D721Med (cell line): ENCODE measurements at regions not wholly inside any gene's neighbourhood (a gene's known extent, or its start where the extent isn't known, plus 50 kb on each side); places are given as distances from the start of the nearest gene placed in this dataset.
A peak's percentile ranks its signal among the peaks of the same experiment; 100 is the strongest.

Experiments
- DNase-seq: peaks from one replicate; pipeline ENCODE4 v3.0.0; 2011; ENCODE audit warnings: low spot score; ENCODE audit not compliant: insufficient read length
- FAIRE-seq: peaks from 2 replicates; lab custom pipeline; 2011; peaks lifted over from hg19 to GRCh38; lab: Jason Lieb, UNC
- CTCF ChIP-seq: IDR thresholded peaks from 2 replicates; pipeline ENCODE4 v1.5.1; 2012; ENCODE audit warnings: mild to moderate bottlenecking, control low read depth; ENCODE audit not compliant: insufficient read depth; ENCODE audit errors: missing control alignments

- FAIRE-seq: no peak
- TF ChIP-seq CTCF: no peak
- no peak for DNase-seq
Observed at GRCh38 chr19:30790056-30790680, 418.0 kb downstream of the ZNF536 start.

GRCh38 chr19:30788105-30788765 is 416.1 kb downstream of the ZNF536 start:
- TF ChIP-seq CTCF: no peak
- no peak for DNase-seq
- FAIRE-seq: no peak

- no peak for DNase-seq
- no peak for TF ChIP-seq CTCF
- FAIRE-seq: no peak
Observed at GRCh38 chr19:30785458-30786137, 413.4 kb downstream of the ZNF536 start.

- TF ChIP-seq CTCF: peak; percentile 61
- no peak for FAIRE-seq
- DNase-seq: no peak
Observed at GRCh38 chr19:30784850-30785457, 412.8 kb downstream of the ZNF536 start.

GRCh38 chr19:30783936-30784335 is 411.8 kb downstream of the ZNF536 start:
- DNase-seq (no peak), FAIRE-seq (no peak)
- TF ChIP-seq CTCF: no peak

GRCh38 chr19:30783212-30783611 is 411.0 kb downstream of the ZNF536 start:
- no peak for TF ChIP-seq CTCF
- DNase-seq (no peak), FAIRE-seq (no peak)
